H1 (cell line): ENCODE measurements at regions not wholly inside any gene's neighbourhood (a gene's known extent, or its start where the extent isn't known, plus 50 kb on each side); places are given as distances from the start of the nearest gene placed in this dataset.

Experiments
- BCL11A ChIP-seq, 2 experiments: IDR thresholded peaks; one replicate each; pipeline ENCODE4 v1.6.1; 2011; ENCODE audit warnings: low read depth in 2 of 2, low read length in 2 of 2, mild to moderate bottlenecking in 2 of 2
- CEBPB ChIP-seq: IDR thresholded peaks from 2 replicates; pipeline ENCODE4 v1.6.1; 2012; ENCODE audit warnings: low read depth, low read length
- CTCF ChIP-seq, 3 experiments: IDR thresholded peaks; 1 replicate in 2 of 3; 2 replicates in 1 of 3; pipeline versions ENCODE4 v1.5.1 to v1.6.1; 2011; ENCODE audit warnings: low read length in 3 of 3, mild to moderate bottlenecking in 3 of 3, inconsistent platforms in 2 of 3, low read depth in 1 of 3, moderate library complexity in 1 of 3; ENCODE audit not compliant: insufficient read depth in 1 of 3; ENCODE audit errors: control extremely low read depth in 1 of 3
- E2F6 ChIP-seq: IDR thresholded peaks from 2 replicates; pipeline ENCODE4 v1.6.1; 2012; ENCODE audit warnings: inconsistent platforms
- EP300 ChIP-seq, 2 experiments: IDR thresholded peaks; 1 replicate in 1 of 2; 2 replicates in 1 of 2; pipeline ENCODE4 v1.6.1; 2011 to 2012; ENCODE audit warnings: low read depth in 2 of 2, low read length in 2 of 2, mild to moderate bottlenecking in 2 of 2, borderline replicate concordance in 1 of 2, inconsistent platforms in 1 of 2, moderate library complexity in 1 of 2
- POLR2A ChIP-seq, 2 experiments: IDR thresholded peaks; 1 replicate in 1 of 2; 2 replicates in 1 of 2; pipeline ENCODE4 v1.6.1; 2011; ENCODE audit warnings: low read depth in 2 of 2, low read length in 2 of 2, mild to moderate bottlenecking in 2 of 2; ENCODE audit errors: control extremely low read depth in 1 of 2
- YY1 ChIP-seq: IDR thresholded peaks from 2 replicates; pipeline ENCODE4 v1.6.1; 2011; ENCODE audit warnings: low read depth, mild to moderate bottlenecking, low read length
- ZNF274 ChIP-seq: IDR thresholded peaks from 2 replicates; pipeline ENCODE4 v1.7.0; 2012; ENCODE audit warnings: low read length, borderline replicate concordance; ENCODE audit errors: extremely low read depth

- no peak for TF ChIP-seq CTCF (IDR thresholded peaks at IDR 0.05; ENCODE audit: control extremely low read depth in 1 of 3, insufficient read depth in 1 of 3, low read depth in 1 of 3, low read length in 3 of 3)
- no peak for TF ChIP-seq BCL11A (IDR thresholded peaks at IDR 0.05; ENCODE audit: low read depth in 2 of 2, low read length in 2 of 2)
- no peak for TF ChIP-seq YY1
- no peak for TF ChIP-seq E2F6
- no peak for TF ChIP-seq EP300 (IDR thresholded peaks at IDR 0.05; ENCODE audit: borderline replicate concordance in 1 of 2, low read depth in 2 of 2, low read length in 2 of 2)
- TF ChIP-seq CEBPB = no peak
- TF ChIP-seq POLR2A (IDR thresholded peaks at IDR 0.05; ENCODE audit: control extremely low read depth in 1 of 2, low read depth in 2 of 2, low read length in 2 of 2) = no peak
- TF ChIP-seq ZNF274 = no peak
These were observed 63.8 kb upstream of the CFAP46 start for GRCh38 chr10:133006202-133006601.
